ENCODE measurements at regions not wholly inside any gene's neighbourhood (a gene's known extent, or its start where the extent isn't known, plus 50 kb on each side); places are given as distances from the start of the nearest gene placed in this dataset.
"Not testable (repeated sequence)": the region's sequence is repeated elsewhere in the genome, so short reads cannot be mapped to it uniquely, and the experiment has no call there.

DNA sequence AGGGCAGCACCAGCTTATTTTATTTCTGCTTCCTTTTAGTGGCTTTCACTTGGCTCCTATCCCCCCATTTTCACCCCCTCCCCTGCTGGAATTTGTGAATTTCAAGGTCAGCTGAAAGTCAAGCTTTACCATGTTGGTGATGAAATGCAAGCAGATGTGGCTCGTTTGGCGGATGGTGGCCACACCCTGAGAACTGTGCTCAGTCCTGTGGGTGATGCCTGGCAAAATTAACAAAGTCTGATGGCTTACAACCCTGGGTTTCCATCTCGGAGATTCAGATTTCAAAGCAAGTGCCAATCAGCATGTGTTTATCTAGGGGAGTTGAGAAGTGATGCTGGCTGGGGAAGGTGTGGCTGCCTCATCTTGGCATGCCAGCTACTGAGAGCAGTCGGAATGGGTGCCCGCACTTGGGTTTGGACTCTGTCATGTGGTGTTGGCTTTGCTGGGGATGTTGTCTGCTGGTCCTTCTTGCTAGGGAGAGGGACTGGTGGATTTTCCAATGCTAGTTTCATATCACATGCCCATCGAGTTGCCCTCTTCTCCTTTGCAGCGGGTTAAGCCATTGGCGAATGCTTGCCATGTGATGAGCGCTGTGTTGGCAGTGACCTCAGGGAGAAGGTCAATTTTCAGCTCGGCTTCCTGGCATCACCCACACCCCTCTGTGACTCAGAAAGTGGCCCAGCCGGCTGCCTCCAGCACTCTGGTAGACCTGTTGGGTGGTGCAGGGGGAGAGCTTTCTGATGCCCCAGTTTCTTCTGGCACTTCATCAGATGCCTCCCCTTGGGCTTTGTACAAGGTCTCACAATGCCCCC is 77.0 kb upstream of the PITX1 start:
- DNase-seq, result no peak

GRCh38 chr5:135108992-135109391 is 75.0 kb upstream of the PITX1 start:
- no peak for DNase-seq

GRCh38 chr5:135108569-135108968 is 74.5 kb upstream of the PITX1 start:
- no peak for DNase-seq

DNA sequence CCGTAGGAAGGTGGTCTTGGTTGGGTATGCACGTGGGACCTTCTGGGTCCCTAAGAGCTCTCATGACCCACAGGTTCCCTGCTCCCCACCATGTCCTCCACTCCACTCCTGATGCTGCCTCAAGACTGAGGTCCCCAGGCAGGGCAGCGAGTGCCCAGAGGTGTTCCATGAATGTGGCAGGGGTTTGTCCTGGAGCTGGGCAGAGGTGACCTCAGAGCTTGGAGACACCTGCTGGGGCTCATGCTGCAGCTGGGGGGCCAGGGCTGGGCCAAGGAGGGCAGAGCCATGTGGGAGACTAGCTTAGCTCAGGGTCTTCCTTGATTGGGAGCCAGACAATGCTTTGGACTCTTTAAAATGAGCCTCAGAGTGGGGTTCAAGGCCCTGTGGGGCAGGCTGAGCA is 74.0 kb upstream of the PITX1 start:
- no peak for DNase-seq

DNA sequence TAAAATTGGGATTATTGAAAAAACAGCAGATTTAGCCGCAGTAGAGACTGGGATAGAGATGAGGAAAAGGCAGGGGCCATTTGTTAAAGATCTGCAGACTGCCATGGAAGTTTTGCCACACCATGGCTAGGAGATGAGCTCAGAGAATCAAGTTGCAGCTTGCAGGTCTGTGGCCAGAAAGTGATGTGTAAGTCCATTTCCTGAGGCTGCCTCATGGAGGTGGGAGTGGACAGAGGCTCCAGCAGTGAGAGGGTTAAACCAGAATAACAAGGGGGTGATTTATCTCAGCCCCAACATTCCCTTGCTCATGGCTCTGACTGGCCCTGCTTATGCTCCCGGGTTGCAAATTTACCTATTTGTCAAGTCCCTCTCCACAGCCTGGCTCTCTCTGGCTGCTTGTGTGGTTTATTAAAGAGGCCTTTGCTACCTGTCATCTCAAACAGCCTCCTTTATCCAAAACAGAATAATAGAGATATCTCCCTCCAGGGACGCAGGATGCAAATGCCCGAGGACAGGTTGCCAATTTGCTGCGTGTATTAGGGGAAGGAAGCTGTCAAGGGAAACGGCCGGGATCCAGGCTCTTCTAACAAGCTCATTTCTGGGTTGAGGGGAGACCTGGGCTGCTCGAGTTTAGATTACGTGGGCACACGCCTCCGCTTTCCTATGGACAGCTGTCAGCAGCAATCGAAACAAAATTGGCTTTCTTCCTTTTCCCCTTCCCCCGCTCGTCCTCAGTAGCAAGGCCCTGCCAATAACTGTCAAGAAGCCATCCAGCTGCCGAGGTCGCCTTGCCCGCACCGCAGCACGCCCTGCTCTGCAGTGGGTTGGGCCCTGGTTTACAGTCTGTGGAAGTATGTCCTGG is 72.8 kb upstream of the PITX1 start:
- DNase-seq, result no peak

DNA sequence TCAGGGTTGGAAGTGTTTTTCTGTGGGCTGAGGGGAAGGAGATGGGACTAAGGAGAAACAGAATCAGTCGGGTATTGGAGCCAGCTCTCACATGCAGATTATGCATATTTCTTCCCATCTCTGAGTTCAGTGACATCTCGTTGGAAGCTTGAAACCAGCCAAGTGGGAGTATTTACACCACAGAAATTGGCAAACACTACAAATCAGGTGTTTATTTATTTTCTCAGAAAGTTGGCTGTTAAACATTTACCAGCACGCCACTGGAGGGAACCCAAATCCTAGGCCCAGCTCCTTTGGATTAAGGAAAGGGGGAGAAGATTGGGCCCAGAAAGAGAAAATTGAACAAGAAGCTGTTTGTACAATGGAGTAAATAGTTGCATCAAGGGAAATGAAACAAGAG is 72.1 kb upstream of the PITX1 start:
- no peak for DNase-seq

DNA sequence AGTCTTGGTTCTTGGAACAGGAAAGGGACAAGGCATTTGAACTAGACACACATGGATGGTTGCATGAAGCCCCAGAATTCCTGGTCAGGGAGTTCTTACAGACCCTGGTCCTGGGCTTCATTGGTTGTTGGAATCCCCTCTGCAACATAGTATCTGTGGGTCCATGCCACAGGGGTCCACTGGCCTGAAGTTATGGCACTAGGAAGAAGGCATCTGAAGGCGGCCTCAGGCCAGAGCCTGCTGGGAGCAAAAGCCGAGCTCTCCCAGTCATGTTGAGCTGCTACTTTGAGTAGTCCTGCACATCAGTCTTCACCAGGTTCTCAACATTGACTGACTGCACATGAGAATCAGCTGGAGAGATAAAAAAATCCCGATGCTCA is 71.1 kb upstream of the PITX1 start:
- no peak for DNase-seq

- DNase-seq, result no peak
These were observed 69.5 kb upstream of the PITX1 start for GRCh38 chr5:135103575-135103853.

- DNase-seq, result no peak
These were observed 68.9 kb upstream of the PITX1 start for GRCh38 chr5:135102716-135103574.

- DNase-seq, result no peak
These were observed 66.4 kb upstream of the PITX1 start for GRCh38 chr5:135100431-135100830.

DNA sequence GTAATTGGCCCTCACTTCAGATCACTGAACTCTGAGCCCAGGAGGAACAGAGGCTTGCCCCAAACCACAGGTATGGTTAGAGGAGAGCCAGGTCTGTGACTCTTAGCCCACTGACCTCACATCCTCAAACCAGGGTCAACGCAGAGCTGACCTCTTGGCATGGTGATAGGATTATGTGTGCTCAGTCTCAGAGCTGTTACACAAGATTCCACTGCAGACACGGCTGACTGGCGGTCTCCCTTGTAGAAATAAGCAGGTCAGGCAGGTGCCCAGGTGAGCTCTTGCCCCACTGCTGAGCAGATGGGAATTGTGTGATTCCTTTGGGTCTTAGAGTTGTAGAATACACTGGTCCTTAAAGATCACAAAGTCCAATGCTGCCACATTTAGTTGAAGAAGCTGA is 66.0 kb upstream of the PITX1 start:
- no peak for DNase-seq

DNA sequence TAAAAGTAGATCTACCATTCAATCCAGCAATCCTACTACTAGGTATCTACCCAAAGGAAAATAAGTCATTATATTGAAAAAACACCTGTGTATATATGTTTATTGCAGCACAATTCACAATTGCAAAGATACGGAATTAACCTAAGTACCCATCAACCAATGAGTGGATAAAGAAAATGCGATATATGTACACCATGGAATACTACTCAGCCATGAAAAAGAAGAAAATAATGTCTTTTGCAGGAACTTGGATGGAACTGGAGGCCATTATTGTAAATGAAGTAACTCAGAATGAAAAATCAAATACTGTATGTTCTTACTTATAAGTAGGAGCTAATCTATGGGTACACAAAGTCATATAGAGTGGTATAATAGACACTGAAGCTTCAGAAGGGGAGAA is 63.4 kb upstream of the PITX1 start:
- DNase-seq, result no peak

DNA sequence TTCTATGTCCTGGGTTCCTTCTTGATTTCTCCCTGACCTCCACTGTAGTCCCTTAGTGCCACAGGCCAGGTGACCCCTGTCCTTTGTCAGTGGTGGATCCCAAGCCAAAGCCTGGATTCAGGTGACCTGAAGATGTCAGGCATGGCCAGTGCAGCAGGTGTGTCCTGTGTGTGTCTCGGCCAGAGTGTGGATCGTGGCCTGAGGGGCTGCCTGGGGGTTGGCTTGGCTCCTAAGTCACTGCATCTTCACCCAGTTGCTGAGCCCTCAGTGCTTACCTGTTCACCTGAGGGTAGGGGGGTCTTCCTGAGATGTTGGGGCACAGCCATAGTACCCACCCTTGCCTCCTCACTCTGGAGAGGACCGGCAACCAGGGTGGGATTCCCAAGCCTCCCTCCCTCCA is 61.8 kb upstream of the PITX1 start:
- DNase-seq, result no peak

DNA sequence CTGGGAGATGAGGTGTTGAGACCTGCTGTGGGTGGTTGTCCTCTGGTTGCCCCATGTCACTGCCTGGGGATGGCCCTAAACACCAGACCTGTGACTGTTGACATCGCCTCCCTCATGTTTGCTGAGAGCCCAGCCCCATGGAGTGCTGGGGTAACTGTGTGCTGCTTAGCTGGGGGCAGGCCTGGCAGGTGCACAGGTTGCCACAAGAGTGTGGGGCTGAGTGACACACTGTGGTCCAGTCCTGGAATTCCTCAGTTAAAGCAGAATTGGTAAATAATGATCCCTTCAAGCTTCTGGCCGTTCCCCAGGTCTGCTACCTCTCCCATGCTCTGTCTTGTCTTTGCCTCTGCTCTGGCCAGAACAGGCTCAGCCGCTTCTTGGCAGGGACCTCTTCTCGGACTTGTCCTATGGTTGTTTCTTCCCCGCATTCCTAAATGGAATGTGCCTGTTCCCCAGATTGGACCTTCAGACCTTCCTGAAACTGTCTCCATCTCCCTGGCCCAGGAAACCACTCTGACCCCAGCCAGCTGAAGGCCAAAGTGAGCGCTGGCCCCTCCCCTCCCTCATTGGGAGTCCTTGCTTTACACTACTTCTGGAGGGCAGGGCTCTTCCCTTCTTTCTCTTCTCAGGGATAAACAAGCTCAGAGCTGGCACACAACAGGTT is 61.2 kb upstream of the PITX1 start:
- no peak for DNase-seq

GRCh38 chr5:135094339-135095051 is 60.5 kb upstream of the PITX1 start:
- no peak for DNase-seq

DNA sequence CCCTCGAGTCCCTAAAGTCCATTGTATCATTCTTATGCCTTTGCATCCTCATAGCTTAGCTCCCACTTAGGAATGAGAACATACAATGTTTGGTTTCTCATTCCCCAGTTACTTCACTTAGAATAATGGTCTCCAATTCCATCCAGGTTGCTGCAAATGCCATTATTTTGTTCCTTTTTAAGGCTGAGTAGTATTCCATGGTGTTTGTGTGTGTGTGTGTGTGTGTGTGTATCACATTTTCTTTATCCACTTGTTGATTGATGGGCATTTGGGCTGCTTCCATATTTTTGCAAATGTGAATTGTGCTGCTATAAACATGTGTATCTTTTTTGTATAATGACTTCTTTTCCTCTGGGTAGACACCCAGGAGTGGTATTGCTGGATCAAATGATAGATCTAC is 59.5 kb upstream of the PITX1 start:
- DNase-seq, result not testable (repeated sequence)

- DNase-seq, result no peak
These were observed 58.4 kb upstream of the PITX1 start for GRCh38 chr5:135092476-135092875.

DNA sequence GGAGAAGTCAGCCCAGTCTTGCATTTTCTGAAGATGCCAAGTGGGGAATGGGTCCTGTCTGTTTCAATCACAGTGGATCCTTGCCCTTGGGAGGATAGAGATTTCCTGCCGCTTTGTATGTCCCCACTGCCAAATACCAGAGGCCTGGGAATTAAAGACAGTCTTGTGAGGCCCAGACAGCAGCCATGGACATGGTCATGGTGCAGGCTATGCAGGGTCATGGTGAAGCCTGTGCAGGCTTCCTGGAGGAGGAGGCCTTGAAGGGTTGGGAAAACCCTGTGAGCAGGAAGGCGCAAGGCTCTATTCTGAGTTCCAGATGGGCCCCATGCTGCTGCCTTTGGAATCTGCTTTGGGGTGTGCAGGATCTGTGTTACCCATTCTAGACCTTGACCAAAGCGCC is 57.3 kb upstream of the PITX1 start:
- no peak for DNase-seq

GRCh38 chr5:135089912-135090311 is 55.9 kb upstream of the PITX1 start:
- DNase-seq, result no peak

DNA sequence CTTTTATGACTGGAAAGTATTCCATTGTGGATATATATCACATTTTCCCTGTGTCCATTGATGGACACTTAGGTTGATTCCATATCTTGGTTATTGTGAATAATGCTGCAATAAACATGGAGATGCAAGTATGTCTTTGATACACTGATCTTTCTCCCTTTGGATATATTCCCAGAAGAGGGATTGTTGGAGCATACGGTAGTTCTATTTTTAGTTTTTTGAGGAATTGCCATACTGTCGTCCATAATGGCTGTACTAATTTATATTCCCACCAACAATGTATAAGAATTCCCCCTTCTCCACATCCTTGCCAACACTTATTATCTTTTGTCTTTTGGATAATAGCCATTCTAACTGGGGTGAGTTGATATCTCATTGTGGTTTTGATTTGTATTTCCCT is 54.9 kb upstream of the PITX1 start:
- no peak for DNase-seq

GRCh38 chr5:135087950-135088349 is 53.9 kb upstream of the PITX1 start:
- no peak for DNase-seq

DNA sequence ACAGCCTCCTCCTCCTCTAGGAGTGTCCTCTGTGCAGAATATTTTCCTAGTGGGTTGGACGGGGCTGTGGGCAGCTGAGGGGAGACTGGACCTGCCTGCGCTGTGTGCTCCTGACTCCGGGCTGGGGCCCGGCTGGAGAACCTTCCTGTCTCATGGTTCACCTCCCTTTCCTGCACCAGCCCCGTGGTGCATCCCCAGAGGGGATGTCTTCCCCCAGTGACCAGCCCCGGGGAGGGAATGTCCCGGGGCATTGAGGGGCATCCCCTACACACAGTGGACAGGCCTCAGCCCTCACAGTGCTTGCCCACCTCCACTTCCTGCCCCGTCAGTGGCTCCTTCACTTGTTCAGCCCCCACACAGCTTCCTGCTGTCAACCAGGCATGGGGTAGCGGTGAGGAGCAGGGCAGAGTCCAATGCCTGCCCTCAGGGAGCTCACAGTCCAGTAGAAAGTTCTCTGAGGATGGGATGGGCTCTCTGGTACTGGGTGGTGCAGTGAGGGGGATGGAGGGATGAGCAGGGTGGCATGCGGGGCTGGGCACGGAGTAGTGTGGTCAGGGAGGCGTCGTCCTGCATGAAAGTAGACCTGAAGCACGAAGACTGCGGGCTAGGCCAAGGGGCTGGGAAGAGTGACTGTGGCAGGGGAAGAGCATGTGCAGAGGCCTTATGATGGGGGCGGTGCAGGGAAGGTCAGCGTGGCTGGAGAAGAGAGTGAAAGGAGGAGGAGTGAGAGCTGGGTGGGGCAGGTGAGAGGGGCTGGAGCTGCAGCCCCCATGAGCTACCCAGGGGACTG is 52.1 kb upstream of the PITX1 start:
- DNase-seq, result no peak

Data from NCI-H2081 treated with DMSO at 0.1 percent for 48 hours (cell line).